ENCODE measurements at regions not wholly inside any gene's neighbourhood (a gene's known extent, or its start where the extent isn't known, plus 50 kb on each side); places are given as distances from the start of the nearest gene placed in this dataset.

DNA sequence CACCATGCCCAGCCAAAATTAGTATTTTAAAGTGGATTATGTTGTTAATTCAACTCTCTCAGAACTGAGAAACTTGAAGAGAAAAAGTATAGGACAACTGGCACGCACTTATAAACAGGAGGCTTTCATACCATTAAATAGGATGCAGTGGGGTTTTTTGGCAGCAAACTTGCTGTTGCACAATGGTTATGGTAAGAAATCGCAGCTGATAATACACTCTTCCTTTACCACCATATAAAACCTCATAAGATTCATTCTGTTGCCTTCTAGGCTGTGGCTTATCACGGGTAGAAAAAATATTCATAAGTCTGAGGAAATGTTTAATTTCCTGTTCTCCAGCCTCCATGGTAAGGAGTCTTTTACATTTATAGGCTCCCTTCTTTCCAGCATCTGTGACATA, 95.3 kb downstream of the TMCO5A start:
- no peaks in the 10 kb centered on the region for H3K4me1 Mint-ChIP-seq
- H3K36me3 Mint-ChIP-seq (ENCODE audit: low read depth), result no peaks in the 10 kb centered on the region
- TF ChIP-seq, protein P1, sequence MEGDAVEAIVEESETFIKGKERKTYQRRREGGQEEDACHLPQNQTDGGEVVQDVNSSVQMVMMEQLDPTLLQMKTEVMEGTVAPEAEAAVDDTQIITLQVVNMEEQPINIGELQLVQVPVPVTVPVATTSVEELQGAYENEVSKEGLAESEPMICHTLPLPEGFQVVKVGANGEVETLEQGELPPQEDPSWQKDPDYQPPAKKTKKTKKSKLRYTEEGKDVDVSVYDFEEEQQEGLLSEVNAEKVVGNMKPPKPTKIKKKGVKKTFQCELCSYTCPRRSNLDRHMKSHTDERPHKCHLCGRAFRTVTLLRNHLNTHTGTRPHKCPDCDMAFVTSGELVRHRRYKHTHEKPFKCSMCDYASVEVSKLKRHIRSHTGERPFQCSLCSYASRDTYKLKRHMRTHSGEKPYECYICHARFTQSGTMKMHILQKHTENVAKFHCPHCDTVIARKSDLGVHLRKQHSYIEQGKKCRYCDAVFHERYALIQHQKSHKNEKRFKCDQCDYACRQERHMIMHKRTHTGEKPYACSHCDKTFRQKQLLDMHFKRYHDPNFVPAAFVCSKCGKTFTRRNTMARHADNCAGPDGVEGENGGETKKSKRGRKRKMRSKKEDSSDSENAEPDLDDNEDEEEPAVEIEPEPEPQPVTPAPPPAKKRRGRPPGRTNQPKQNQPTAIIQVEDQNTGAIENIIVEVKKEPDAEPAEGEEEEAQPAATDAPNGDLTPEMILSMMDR (IDR thresholded peaks at IDR 0.05), result no peak

DNA sequence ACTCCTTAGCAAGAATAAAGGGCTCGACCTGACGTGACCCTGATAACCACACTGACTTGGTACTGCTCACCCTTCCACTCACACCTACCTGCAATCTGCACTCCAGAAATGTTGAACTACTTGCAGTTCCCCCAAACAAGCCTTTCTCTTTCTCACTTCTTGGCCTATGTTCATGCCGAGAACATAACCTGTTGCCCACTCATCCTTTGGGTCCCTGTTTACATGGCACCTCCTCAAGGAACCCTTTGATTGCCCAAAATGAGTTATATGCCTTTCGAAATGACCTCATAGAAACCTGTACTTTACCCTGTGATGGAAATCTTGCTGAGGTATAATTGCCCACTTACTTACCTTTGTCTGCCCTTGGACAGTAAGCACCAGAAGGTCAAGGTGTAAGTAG, 96.2 kb downstream of the TMCO5A start:
- no peak overlapping the region for H3K27ac Mint-ChIP-seq
- no peak for DNase-seq
- H3K36me3 Mint-ChIP-seq (ENCODE audit: low read depth), result no peaks in the 10 kb centered on the region
- no peak overlapping the region for H3K4me3 Mint-ChIP-seq
- no peaks in the 10 kb centered on the region for H3K4me1 Mint-ChIP-seq
- H3K27me3 Mint-ChIP-seq (ENCODE audit: low read depth, poor library complexity), result peaks cover 3% of the 10 kb centered on the region
- H3K9me3 Mint-ChIP-seq, result peaks cover 6% of the 10 kb centered on the region
- TF ChIP-seq, protein P1 (IDR thresholded peaks at IDR 0.05), result no peak

More for the DNA sequence above, 95.3 kb downstream of the TMCO5A start:
- Mint-ChIP-seq H3K4me3 (no peak overlapping the region), H3K9me3 (peaks cover 10% of the 10 kb centered on the region), H3K27me3 (ENCODE audit: low read depth, poor library complexity) (peaks cover 3% of the 10 kb centered on the region), H3K27ac (no peak overlapping the region)
- DNase-seq, result no peak

DNA sequence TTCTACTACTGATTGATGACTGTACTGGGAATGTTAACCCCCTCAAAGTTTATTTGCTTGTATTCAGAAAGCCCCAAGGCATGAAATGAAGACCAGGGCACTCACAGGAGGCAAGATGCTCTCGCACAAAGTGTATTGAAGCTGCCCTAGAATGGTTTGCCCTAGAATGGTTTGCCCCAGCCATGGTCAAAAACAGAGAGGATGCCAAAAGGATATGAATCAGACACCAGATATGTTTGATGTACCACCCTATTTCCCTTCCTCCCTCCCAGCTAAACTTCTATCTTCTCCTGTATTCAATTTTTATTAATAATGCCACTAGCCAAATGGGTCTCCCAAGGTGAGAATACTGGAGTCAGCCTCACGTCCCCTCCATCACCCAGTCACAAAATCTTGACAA, 101.3 kb downstream of the TMCO5A start:
- Mint-ChIP-seq H3K27me3 (ENCODE audit: low read depth, poor library complexity) (no peaks in the 10 kb centered on the region), H3K4me3 (no peak overlapping the region), H3K4me1 (no peaks in the 10 kb centered on the region), H3K27ac (no peak overlapping the region), H3K9me3 (no peaks in the 10 kb centered on the region), H3K36me3 (ENCODE audit: low read depth) (no peaks in the 10 kb centered on the region)
- TF ChIP-seq, protein P1 (IDR thresholded peaks at IDR 0.05), result no peak
- DNase-seq, result no peak

DNA sequence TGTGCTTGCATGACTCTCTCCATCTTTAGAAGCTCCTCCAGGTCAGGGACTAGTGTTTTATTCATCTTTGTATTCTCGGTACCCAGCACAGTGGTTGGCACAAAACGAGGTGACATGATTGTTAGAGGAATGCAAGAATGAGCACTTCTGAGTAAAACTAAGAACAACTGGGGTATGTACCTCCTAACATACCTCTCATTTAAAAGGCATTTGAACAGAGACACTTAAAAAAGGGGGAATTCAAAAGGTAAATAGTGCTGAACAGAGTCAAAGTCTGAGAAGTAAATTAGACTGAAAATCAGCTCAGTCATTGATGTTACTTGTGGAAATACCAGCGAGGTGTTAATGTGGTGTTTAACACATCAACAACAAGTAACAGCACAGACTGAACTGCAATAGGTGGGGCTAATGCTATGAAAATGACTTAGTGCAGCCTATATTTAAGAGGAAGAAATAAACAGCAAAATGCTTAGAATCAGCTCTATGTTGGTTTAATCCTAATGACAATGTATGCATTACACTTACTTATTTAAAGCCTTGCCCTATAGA, 102.4 kb downstream of the TMCO5A start:
- no peak for DNase-seq
- Mint-ChIP-seq H3K4me3 (no peak overlapping the region), H3K27ac (no peak overlapping the region), H3K36me3 (ENCODE audit: low read depth) (no peaks in the 10 kb centered on the region), H3K9me3 (no peaks in the 10 kb centered on the region), H3K27me3 (ENCODE audit: low read depth, poor library complexity) (no peaks in the 10 kb centered on the region), H3K4me1 (no peaks in the 10 kb centered on the region)
- TF ChIP-seq, protein P1 (IDR thresholded peaks at IDR 0.05), result no peak

DNA sequence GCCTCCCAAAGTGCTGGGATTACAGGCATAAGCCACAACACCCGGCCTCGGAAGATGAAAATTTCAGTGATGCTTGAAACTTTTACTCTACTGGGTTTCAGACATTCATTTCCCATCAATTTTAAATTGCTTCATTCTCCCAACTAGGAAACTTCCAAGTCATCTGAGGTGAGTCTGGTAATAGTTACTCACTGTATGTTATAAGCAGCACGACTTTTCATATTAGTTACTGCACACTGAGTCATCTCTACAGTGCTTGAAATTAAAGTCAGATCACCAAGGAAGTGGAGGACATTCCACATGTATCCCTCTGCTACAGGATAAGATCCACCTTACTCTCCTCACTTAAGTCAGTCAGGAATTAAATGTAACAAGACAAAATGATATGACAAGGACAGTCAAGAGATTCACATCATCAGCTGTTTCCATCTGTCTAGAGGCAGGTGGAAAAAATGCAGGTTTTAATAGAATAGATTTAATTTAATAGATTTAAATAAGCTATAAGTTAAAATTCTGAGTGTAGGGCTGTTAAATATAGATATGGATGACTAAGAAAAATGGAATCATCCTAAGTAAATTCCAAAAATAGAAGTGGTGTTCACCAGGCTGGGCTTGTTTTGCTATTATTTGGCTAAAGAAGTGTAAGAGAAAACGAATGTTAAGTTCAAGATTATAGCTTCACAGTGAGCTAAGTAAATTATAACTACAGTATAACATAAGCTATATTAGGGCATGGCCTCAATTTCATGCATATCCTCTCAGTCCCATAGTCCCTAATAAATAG, 104.4 kb downstream of the TMCO5A start:
- H3K4me3 Mint-ChIP-seq, result no peak overlapping the region

More for the DNA sequence above, 104.4 kb downstream of the TMCO5A start:
- H3K4me1 Mint-ChIP-seq, result peaks cover 7% of the 10 kb centered on the region
- no peak overlapping the region for H3K27ac Mint-ChIP-seq
- H3K36me3 Mint-ChIP-seq (ENCODE audit: low read depth), result no peaks in the 10 kb centered on the region
- DNase-seq, result no peak
- H3K27me3 Mint-ChIP-seq (ENCODE audit: low read depth, poor library complexity), result no peaks in the 10 kb centered on the region
- H3K9me3 Mint-ChIP-seq, result no peaks in the 10 kb centered on the region
- TF ChIP-seq, protein P1 (IDR thresholded peaks at IDR 0.05), result no peak

Data from nephron progenitor cell (in vitro differentiated cells).